SIG-M5 treated with dmso at 0.1 percent for 504 hours (cell line): ENCODE measurements at regions not wholly inside any gene's neighbourhood (a gene's known extent, or its start where the extent isn't known, plus 50 kb on each side); places are given as distances from the start of the nearest gene placed in this dataset.

Source experiments
- DNase-seq: peaks from one replicate; lab custom pipeline; 2025; ENCODE audit not compliant: unreplicated experiment; lab: John Stamatoyannopoulos, UW

- no peak for DNase-seq
Observed at GRCh38 chr4:157977086-157977485, 195.7 kb downstream of the GASK1B start.

GRCh38 chr4:157973297-157973696, 199.5 kb downstream of the GASK1B start:
- DNase-seq = no peak

- no peak for DNase-seq
Observed at GRCh38 chr4:157964463-157964862, 208.4 kb downstream of the GASK1B start.

- no peak for DNase-seq
Observed at GRCh38 chr4:157961229-157961990, 211.4 kb downstream of the GASK1B start.

GRCh38 chr4:157957905-157958304, 214.9 kb downstream of the GASK1B start:
- no peak for DNase-seq

- no peak for DNase-seq
Observed at GRCh38 chr4:157942017-157942416, 230.8 kb downstream of the GASK1B start.

GRCh38 chr4:157934151-157934550, 238.7 kb downstream of the GASK1B start:
- DNase-seq = no peak

- DNase-seq = no peak
Observed at GRCh38 chr4:157932936-157933335, 239.9 kb downstream of the GASK1B start.

GRCh38 chr4:157929486-157929885, 243.3 kb downstream of the GASK1B start:
- no peak for DNase-seq

- no peak for DNase-seq
Observed at GRCh38 chr4:157918036-157918832, 254.6 kb downstream of the GASK1B start.

- DNase-seq = no peak
Observed at GRCh38 chr4:157912212-157912611, 260.6 kb downstream of the GASK1B start.

GRCh38 chr4:157911662-157912061, 261.2 kb downstream of the GASK1B start:
- DNase-seq = no peak

GRCh38 chr4:157908691-157909090, 264.1 kb downstream of the GASK1B start:
- DNase-seq = no peak

GRCh38 chr4:157908031-157908430, 264.8 kb downstream of the GASK1B start:
- DNase-seq = no peak

- DNase-seq = no peak
Observed at GRCh38 chr4:157907226-157907946, 265.4 kb downstream of the GASK1B start.

- no peak for DNase-seq
Observed at GRCh38 chr4:157898836-157899605, 273.8 kb downstream of the GASK1B start.

- DNase-seq = no peak
Observed at GRCh38 chr4:157897855-157898370, 274.9 kb downstream of the GASK1B start.

GRCh38 chr4:157896726-157897125, 276.1 kb downstream of the GASK1B start:
- no peak for DNase-seq

GRCh38 chr4:157895205-157895604, 277.6 kb downstream of the GASK1B start:
- DNase-seq = no peak

GRCh38 chr4:157889788-157890187, 283.0 kb downstream of the GASK1B start:
- no peak for DNase-seq

- no peak for DNase-seq
Observed at GRCh38 chr4:157888281-157888680, 284.5 kb downstream of the GASK1B start.
